Neural crest cell (in vitro differentiated cells): ENCODE measurements at regions not wholly inside any gene's neighbourhood (a gene's known extent, or its start where the extent isn't known, plus 50 kb on each side); places are given as distances from the start of the nearest gene placed in this dataset.
"Not testable (repeated sequence)": the region's sequence is repeated elsewhere in the genome, so short reads cannot be mapped to it uniquely, and the experiment has no call there.

Source experiments
- DNase-seq: peaks from one replicate; pipeline ENCODE4 v3.0.0; 2021; ENCODE audit warnings: low read depth, mixed read lengths, low spot score
- H3K27ac Mint-ChIP-seq: one replicate; pipeline ENCODE4 v1.8.0; 2021; ENCODE audit warnings: mild to moderate bottlenecking, mixed read lengths; ENCODE audit not compliant: unreplicated experiment
- H3K27me3 Mint-ChIP-seq: 2 replicates; pipeline ENCODE4 v1.8.0; 2021; ENCODE audit warnings: low read depth, mild to moderate bottlenecking, mixed read lengths
- H3K36me3 Mint-ChIP-seq: 2 replicates; pipeline ENCODE4 v1.8.0; 2021; ENCODE audit warnings: low read depth, mild to moderate bottlenecking, mixed read lengths
- H3K4me1 Mint-ChIP-seq: 2 replicates; pipeline ENCODE4 v1.8.0; 2021; ENCODE audit warnings: mixed read lengths
- H3K4me3 Mint-ChIP-seq: one replicate; pipeline ENCODE4 v1.8.0; 2021; ENCODE audit warnings: mild to moderate bottlenecking, mixed read lengths
- H3K9me3 Mint-ChIP-seq: 2 replicates; pipeline ENCODE4 v1.8.0; 2021; ENCODE audit warnings: mixed read lengths
- TF ChIP-seq, protein P1 (sequence below): fragments of 200-600 bp; sonication (generic); conservative IDR thresholded peaks from 2 replicates; pipeline ENCODE4 v1.5.0; 2021; ENCODE audit warnings: antibody characterized with exemption, mild to moderate bottlenecking

DNA sequence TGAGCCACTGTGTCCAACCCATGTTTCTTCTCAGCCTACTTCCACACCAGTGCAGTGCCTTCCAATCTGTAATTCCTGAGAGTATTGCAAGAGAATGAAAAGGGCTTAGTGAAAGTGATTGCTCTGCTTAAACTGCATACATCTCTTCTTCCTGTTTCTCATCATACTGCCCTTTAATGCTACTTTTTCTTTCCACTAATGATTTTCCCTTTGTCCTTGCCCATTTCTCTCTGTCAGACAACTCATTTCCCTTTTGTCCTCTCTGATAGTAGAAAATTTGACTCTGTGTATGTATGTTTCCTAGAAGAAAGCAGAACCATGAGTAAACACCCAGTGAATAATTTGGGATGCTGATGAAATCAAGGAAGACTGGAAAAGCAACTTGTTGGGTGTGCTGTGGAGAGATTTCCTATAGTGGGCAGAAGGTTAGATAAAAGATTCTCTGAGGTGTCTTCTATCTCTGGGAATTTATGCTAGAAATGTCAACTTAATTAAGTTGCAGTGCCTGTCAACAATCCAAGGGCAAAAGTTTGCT is 102.2 kb upstream of the CHD1 start:
- Mint-ChIP-seq H3K4me3 (no peak overlapping the region), H3K4me1 (peaks cover 8% of the 10 kb centered on the region), H3K36me3 (no peaks in the 10 kb centered on the region), H3K27me3 (no peaks in the 10 kb centered on the region), H3K27ac (no peak overlapping the region), H3K9me3 (no peaks in the 10 kb centered on the region)
- no peak for DNase-seq
- TF ChIP-seq, protein P1, sequence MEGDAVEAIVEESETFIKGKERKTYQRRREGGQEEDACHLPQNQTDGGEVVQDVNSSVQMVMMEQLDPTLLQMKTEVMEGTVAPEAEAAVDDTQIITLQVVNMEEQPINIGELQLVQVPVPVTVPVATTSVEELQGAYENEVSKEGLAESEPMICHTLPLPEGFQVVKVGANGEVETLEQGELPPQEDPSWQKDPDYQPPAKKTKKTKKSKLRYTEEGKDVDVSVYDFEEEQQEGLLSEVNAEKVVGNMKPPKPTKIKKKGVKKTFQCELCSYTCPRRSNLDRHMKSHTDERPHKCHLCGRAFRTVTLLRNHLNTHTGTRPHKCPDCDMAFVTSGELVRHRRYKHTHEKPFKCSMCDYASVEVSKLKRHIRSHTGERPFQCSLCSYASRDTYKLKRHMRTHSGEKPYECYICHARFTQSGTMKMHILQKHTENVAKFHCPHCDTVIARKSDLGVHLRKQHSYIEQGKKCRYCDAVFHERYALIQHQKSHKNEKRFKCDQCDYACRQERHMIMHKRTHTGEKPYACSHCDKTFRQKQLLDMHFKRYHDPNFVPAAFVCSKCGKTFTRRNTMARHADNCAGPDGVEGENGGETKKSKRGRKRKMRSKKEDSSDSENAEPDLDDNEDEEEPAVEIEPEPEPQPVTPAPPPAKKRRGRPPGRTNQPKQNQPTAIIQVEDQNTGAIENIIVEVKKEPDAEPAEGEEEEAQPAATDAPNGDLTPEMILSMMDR = no peak

DNA sequence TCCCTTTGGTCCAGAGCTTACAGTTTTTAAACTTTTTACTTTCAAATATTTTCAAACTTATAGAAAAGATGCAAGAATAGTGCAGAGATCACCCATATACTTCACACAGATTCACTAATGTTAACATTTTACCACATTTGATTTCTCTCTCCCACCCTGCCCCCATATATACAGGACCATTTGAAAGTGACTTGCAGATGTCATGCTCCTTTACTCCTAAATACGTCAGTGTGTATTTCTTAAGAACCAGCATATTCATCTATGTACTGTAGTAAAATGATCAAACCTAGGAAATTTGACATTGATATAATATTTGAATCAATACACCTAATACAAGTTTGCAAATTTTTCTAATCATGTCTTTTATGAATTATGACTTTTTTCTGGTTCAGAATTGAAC is 100.4 kb upstream of the CHD1 start:
- Mint-ChIP-seq H3K4me3 (no peak overlapping the region), H3K27me3 (no peaks in the 10 kb centered on the region), H3K9me3 (no peaks in the 10 kb centered on the region), H3K27ac (no peak overlapping the region), H3K4me1 (peaks cover 8% of the 10 kb centered on the region), H3K36me3 (no peaks in the 10 kb centered on the region)
- TF ChIP-seq, protein P1 = no peak
- DNase-seq = no peak

DNA sequence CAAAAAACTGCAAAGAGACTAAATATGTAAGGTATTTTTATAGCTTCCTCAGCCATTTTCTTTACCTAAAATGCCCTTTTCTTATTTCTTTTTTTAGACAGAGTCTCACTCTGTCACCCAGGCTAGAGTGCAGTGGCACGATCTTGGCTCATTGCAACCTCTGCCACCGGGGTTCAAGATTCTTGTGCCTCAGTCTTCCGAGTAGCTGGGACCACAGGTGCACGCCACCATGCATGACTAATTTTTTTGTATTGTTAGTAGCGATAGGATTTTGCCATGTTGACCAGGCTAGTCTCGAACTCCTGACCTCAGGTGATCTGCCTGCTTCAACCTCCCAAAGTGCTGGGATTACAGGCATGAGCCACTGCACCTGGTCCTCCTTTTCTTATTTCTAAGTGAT is 99.4 kb upstream of the CHD1 start:
- H3K9me3 Mint-ChIP-seq = not testable (repeated sequence)

DNA sequence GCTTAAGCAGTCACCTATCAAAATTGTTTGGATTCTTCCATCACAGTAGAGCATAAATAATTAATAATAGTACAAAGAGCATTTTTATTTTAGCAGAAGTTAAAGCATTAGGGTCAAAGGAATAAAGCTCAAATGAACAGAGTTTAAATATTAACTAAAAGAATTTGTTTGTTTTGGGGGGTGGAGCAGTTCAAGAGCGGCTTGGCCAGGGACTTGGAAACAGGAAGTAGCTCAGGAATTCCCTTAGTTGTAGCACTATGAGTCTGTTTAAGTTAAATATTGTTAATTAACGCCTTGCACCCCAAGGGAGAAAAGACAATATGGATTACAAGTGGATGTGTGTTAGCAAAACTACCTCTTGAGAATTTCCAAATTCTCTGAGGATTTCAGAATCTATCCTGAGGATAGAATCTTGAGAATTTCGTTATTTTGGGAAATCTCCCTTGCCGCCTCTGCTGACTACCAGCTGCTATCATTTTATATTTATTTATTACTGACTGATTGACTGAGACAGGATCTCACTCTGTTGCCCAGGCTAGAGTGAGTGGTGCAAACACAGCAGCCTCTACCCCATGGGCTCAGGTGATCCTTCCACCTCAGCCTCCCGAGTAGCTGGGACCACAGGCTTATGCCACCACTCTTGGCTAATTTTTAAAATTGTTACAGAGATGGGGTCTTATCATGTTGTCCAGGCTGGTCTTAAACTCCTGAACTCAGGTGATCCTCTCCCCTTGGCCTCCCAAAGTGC is 96.7 kb upstream of the CHD1 start:
- H3K27ac Mint-ChIP-seq = no peak overlapping the region
- no peak overlapping the region for H3K4me3 Mint-ChIP-seq
- no peaks in the 10 kb centered on the region for H3K27me3 Mint-ChIP-seq
- TF ChIP-seq, protein P1 = no peak
- DNase-seq = no peak
- H3K9me3 Mint-ChIP-seq = no peaks in the 10 kb centered on the region
- no peaks in the 10 kb centered on the region for H3K36me3 Mint-ChIP-seq
- no peaks in the 10 kb centered on the region for H3K4me1 Mint-ChIP-seq

More for the DNA sequence above, 99.4 kb upstream of the CHD1 start:
- H3K4me3 Mint-ChIP-seq, DNase-seq, H3K27ac Mint-ChIP-seq, H3K27me3 Mint-ChIP-seq, H3K4me1 Mint-ChIP-seq, H3K36me3 Mint-ChIP-seq: not testable (repeated sequence)

DNA sequence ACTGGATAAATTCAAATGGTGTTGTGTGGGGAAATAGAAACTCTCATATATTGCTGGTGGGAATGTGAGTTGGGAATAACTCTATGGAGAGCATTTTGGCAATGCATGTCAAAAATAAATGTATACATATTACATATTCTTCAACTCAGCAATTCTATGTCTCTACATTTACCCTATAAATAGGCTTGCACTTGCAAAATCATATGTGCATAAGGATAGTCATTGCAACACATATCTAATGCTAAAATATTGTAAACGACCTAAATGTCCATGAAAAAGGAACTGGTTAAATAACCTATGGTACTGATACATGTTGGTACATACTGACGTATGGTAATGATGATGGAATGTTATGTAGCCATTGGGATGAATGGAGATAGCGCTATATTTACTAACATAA is 94.5 kb upstream of the CHD1 start:
- no peaks in the 10 kb centered on the region for H3K36me3 Mint-ChIP-seq
- H3K27ac Mint-ChIP-seq = no peak overlapping the region
- DNase-seq = no peak
- no peaks in the 10 kb centered on the region for H3K4me1 Mint-ChIP-seq
- H3K27me3 Mint-ChIP-seq = no peaks in the 10 kb centered on the region
- H3K9me3 Mint-ChIP-seq = no peaks in the 10 kb centered on the region
- TF ChIP-seq, protein P1 = no peak
- H3K4me3 Mint-ChIP-seq = no peak overlapping the region

DNA sequence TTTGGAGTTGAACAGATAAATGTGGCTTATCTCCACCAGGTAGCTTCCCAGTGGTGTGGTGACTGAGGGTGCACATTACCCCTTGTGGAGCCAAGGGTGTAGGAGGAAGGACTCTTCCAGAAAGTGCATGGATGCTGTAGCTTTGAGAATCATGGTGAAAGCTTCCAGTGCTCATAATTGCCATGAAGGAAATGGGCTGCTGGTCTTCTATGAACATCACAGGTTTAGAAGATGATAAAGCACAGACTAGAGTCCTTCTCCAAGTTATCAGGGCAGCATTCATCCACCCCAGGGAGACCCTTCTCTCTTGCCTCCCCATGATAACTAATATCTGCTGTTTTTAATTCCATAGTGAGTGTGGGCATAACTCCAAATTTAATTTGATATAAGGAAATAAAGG is 93.4 kb upstream of the CHD1 start:
- no peak for DNase-seq
- no peaks in the 10 kb centered on the region for H3K36me3 Mint-ChIP-seq
- H3K27ac Mint-ChIP-seq = no peak overlapping the region
- no peaks in the 10 kb centered on the region for H3K4me1 Mint-ChIP-seq
- H3K4me3 Mint-ChIP-seq = no peak overlapping the region
- H3K9me3 Mint-ChIP-seq = no peaks in the 10 kb centered on the region
- TF ChIP-seq, protein P1 = no peak
- no peaks in the 10 kb centered on the region for H3K27me3 Mint-ChIP-seq
